GM18951 (cell line): ENCODE measurements at regions not wholly inside any gene's neighbourhood (a gene's known extent, or its start where the extent isn't known, plus 50 kb on each side); places are given as distances from the start of the nearest gene placed in this dataset.

Experiments used
- POLR2A ChIP-seq: IDR thresholded peaks from 4 replicates; pipeline ENCODE4 v1.6.1; 2011; ENCODE audit warnings: mild to moderate bottlenecking; ENCODE audit not compliant: insufficient read length, insufficient read depth; ENCODE audit errors: extremely low read depth
- in situ Hi-C: fragments of 300-500 bp; cut with MboI; formaldehyde crosslinking; loops from one replicate; pipeline ENCODE4 v1.12.0; 2022; ENCODE audit warnings: low sequenced_read_pairs, mixed read lengths, inconsistent platforms; ENCODE audit not compliant: unreplicated experiment

DNA sequence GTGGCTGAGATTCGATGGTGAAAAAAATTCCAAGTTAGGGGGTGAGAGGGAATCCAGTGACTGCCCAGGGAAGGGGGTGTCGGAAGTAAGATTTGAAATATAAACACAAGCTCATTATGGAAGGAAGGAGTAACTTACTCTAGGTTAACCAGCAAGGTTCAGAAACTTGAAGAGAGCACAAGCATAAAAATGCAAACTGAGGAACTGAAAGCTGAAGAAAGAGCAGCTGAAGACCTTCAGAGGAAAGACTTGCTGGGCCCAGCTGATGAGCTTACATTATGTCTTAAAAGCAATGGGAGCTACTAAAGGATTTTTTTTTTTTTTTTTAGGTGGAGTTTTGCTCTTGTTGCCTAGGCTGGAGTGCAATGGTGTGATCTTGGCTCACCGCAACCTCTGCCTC lies 189.7 kb upstream of the GRIN2B start:
- no peak for TF ChIP-seq POLR2A
- in situ Hi-C loops = no loop called here

DNA sequence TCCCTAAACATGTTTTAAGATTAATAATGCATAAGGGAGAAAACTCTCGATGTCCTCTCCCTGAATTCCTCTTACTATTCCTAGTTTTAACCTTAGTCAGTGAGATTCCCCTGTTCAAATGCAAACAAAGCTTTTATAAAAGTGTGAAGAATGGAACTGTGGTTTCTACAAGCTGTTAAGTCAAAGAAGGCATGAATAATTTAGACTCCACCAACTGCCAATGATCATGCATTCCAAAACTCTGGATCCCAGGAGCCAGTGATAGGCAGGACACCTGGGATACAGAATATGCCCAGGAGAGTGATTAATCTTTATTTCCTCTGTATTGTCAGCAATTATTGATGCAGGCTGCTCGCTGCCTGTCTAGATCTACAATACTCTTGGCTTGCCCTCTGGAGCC lies 190.3 kb upstream of the ATF7IP start:
- TF ChIP-seq POLR2A = no peak
- in situ Hi-C loops = no loop called here

DNA sequence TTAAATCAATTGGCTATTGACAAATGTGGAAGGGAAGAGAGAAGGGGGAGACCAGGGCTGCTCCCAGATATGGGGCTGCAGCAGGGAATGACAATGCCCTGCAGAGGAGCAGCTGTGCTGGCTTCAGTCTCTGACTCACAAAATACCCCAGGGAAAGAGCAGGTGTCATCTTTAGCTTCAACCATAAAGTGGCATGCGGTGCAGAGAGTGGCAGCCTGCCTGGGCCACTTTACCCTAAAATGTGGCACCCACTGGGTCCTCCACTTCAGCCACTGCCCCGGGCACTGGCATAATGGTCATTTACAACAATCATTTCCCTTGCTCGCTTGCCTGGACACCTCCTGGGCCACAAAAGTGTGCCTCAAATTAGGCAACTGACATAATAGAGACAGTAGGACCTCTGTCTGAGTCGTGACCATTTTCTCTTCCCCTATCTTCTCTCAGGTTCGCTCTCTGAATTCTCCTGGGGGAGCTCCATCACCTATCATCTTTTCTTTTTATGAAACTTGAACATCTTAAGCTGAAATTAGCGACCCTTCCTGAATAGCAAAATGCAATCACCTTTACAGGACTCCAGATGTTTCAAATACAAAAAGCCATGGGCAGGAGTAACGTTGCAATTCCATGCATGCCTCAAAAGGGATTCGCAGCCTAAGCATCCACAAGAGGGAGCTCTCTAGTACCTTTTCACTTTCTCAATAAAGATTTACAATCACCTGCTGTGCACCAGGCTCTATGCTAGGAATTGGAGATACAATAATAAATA lies 179.9 kb upstream of the ATF7IP start:
- TF ChIP-seq POLR2A = no peak
- in situ Hi-C loops = no loop called here

DNA sequence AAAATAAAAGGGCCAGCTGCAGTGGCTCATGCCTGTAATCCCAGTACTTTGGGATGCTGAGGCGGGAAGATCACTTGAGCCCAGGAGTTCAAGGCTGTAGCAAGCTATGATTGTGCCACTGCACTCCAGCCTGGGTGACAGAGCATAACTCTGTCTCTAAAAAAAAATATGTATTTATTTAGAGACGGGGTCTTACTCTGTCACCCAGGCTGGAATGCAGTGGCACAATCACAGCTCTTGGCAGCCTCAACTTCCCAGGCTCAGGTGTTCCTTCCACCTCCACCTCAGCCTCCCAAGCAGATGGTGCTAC lies 179.3 kb upstream of the ATF7IP start:
- no peak for TF ChIP-seq POLR2A
- in situ Hi-C loops = no loop called here

DNA sequence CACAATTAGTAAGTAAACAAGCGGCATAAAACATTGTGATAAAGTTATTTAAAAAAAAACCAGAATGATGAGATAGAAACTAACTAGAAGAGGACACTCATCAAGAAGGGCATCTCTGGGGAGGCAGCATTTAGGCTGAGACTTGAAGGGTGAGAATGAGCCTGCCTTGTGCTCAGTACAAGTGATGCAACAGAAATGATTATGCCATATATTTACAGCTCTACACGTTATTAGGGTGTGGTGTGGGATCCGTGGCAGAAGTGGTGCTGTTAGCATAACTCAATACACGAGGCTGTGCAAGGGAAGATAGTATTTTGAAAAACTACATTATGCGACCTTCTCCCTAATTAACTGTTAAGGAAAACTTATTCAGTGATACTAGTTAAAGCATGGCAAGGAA lies 178.5 kb upstream of the ATF7IP start:
- TF ChIP-seq POLR2A = no peak
- in situ Hi-C loops = no loop called here

DNA sequence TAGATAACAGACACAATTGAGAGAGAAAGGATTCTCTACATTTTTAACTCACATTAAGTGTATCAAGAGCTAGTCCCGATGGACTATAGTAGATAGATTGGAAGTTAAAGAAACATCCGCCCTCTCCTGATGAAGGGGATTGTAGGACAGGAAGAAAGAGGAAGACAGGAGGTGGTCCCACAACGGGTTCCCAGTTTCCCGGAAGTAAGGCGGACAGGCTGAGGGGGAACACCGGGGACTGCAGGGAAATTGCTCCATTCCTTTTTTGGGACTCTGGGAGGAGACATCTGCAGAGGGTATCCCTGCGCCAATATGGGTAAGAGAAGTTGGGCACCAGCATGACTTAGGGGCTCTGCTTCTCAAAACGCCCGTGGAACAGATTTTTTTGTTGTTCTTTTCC lies 177.5 kb upstream of the ATF7IP start:
- in situ Hi-C loops = no loop called here
- TF ChIP-seq POLR2A = no peak

DNA sequence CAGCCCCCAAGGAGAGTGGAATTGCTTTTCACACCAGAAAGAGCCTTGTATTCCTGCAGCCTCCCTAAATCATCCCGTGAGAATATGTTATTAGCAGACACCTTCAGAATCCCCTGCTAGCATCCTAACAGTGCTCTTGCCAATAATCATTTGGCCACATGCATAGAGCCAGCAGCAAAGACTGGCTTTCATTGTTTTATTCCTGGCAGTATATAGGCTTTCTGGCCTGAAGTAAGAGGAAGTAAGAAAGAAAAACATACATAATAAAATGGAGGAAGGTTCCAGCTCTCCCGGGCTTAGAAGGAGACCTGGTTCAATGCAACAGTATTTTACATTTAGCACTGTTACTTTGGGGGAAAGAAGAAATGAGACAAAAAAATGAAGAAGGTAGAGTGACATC lies 176.7 kb upstream of the ATF7IP start:
- in situ Hi-C loops = no loop called here
- TF ChIP-seq POLR2A = no peak

DNA sequence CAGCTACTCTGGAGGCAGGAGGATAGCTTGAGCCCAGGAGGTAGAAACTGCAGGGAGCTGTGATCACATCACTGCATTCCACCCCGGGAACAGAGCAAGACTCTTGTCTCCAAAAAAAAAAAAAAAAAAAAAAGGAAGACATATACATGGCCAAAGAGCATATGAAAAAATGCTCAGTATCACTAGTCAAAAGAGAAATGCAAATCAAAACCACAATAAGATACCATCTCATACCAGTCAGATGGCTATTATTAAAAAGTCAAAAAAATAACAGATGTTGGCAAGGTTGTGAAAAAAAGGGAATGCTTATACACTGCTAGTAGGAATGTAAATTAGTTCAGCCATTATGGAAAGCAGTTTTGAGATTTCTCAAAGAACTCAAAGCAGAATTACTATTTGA lies 174.8 kb upstream of the ATF7IP start:
- TF ChIP-seq POLR2A = no peak
- in situ Hi-C loops = no loop called here

DNA sequence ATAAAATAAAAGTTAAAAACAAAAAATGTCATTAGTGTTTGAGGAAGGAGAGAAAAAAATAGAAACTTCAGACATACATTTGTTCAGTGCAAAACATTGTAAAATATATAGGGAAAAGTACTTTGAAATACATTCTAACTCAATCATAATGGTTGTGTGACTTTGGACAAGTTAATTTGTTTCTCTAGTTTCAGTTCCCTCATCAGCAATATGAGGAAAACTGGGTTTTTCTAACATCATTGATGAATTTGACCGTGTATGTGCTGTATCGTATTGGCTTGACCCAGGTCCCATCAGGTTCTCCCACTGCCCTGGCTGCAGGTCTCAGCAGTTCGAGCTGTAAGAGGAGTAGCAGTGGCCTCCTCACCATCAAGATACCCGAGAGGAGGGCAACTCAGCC lies 173.9 kb upstream of the ATF7IP start:
- no peak for TF ChIP-seq POLR2A
- in situ Hi-C loops = no loop called here

DNA sequence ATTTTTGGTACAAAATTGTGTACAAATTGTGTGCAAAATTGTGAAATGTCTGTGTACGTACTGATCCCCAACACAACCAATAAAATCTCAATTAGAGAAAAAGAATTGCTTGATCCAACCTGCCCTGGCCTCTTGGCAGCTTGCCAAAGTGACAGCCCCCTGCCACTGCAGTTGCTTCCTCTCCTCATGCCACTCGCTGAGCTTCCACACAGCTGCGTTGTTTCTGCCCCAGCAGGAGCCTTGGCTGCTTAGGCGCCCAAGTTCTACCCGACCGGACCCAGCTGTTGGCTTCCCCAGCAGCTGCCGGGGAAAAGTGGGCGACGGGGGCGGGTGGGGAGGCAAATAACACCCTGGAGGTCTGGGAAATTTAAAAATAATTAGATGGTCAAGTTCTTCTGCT lies 171.8 kb upstream of the ATF7IP start:
- in situ Hi-C loops = no loop called here
- TF ChIP-seq POLR2A = no peak

DNA sequence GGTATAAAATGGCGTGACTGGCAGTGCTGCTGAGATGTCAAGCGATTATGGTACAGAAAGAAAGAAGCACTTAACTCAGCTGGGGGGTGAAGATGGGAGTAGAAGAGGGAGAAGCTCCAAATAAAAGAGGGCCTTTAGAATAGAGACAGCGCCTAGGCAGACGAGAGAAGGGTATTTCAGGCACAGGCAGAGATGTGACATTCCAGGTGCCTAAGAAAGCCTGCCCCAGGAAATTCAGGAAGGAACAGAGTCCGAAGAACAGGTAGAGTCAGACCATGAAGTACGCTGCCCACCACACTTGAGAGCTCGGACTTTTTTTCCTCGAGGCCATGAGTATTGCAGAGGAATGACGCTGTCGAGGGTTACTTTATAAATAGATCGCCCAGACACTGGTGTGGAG lies 170.9 kb upstream of the ATF7IP start:
- in situ Hi-C loops = no loop called here
- no peak for TF ChIP-seq POLR2A

DNA sequence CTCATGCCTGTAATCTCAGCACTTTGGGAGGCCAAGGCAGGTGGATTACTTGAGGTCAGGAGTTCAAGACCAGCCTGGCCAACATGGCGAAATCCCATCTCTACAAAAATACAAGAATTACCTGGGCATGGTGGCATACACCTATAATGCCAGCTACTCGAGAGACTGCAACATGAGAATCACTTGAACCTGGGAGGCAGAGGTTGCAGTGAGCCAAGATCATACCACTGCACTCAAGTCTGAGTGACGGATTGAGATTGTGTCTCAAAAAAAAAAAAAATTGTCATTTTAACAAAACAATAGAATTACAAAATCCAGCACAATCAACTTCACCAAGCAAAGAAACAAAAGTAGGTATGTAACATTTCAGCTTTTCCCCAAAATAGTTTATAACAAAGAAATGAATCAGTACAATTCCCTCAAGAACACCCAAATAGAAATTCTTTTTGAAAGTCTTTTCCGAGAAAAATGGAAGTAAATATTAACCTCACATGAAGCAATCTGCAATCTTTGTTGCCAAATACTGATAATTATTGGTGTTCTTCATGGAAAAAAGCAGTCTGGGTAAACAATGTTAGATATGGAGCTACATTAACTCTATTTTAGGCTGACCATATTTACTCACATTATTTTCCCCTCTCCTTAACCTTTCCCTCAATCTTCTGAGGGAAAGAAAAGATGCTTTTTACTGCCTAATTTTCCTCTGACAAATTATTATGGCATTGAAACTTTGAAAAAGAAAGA lies 165.9 kb upstream of the ATF7IP start:
- no peak for TF ChIP-seq POLR2A
- in situ Hi-C loops = no loop called here

DNA sequence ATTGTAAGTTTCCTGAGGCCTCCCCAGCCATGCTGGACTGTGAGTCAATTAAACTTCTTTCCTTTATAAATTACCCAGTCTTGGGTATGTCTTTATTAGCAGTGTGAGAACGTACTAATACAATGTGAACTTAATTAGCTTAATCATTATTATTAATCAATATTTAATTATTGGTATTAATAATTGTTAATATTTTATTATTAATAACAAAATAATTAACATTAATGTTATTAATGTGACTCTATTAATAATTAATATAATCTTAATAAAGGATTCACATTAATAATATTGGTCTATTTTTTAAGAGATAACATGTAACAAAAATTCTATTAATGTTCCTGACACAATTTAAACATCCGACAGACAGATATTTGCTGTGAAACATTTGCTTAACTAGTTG lies 164.9 kb upstream of the ATF7IP start:
- in situ Hi-C loops = no loop called here
- no peak for TF ChIP-seq POLR2A

DNA sequence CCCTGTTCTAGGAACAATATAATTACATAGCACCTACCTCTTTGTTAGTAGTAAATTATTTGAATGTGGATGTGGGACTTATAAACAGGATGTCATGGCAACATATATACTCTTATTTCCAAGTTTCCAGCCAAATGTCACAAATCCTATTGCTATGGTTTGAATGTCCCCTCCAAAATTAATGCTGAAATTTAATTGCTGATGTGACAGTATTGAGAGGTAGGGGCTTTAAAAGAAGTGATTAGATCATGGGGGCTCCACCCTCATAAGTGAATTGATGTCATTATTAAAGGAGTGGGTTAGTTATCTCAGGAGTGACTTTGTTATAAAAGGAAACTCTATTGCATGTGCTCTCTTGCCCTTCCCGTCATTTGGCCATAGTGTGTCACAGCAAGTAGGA lies 164.2 kb upstream of the ATF7IP start:
- in situ Hi-C loops = no loop called here
- TF ChIP-seq POLR2A = no peak
